Activated CD4-positive, alpha-beta T cell treated with anti-CD3 and anti-CD28 coated beads for 24 hours (primary cell): ENCODE measurements at regions not wholly inside any gene's neighbourhood (a gene's known extent, or its start where the extent isn't known, plus 50 kb on each side); places are given as distances from the start of the nearest gene placed in this dataset.

Experiments
- DNase-seq, 2 donors: peaks; one replicate each; pipeline ENCODE4 v3.0.0-alpha.2; 2020; ENCODE audit warnings: low read depth in 2 of 2

DNA sequence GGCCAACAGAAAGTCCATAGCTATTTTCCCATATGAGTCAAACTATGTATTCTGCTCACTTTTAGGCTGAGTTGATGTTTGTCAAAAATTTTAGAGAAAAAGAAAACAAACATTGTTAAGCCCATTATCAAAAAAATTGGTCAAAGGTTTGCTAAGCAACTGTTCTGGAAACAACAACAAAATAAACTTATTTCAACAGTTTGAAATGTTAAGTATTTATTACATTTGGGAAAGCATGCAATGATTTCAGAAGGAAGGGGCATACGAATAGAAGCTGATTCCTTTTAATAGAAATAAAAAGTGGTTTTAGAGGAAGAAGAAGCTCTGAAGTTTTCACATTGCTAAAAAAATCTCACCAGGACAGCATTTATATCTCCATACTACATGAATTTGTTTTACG lies 1837.5 kb upstream of the CELF4 start:
- no peak for DNase-seq

DNA sequence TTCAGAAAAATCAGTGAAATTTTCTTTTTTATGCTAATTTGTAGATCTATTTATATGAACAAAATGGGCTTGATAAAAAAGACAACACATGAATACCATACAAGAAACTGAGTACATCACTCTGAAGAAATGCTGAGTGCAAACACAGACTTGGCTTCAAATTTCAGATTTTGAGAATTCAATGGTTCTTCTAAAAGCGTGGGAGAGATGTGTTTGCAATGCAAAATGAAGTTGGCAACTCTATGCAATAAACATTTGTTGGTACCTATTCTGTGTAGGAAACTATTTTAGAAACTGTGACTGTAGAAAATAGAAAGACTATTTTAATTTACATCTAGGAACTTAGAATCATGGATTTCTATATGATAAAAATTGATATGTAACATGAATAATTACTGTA lies 1834.1 kb upstream of the CELF4 start:
- DNase-seq: no peak

DNA sequence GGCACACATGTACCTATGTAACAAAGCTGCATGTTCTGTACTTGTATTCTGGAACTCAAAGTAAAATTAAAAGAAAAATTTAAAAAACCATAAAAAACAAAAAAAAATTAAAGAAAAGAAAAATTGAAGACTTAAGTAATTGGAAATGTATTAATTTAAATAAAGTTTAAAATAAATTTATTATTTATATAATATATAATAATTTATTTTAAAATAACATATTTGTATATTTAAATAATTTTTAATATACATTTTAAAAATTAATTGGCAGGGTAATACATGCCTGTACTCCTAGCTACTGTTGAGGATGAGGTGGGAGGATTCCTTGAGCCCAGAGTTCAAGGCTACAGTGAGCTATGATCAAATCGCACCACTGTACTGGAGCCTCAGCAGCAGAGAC lies 1830.6 kb upstream of the CELF4 start:
- no peak for DNase-seq

DNA sequence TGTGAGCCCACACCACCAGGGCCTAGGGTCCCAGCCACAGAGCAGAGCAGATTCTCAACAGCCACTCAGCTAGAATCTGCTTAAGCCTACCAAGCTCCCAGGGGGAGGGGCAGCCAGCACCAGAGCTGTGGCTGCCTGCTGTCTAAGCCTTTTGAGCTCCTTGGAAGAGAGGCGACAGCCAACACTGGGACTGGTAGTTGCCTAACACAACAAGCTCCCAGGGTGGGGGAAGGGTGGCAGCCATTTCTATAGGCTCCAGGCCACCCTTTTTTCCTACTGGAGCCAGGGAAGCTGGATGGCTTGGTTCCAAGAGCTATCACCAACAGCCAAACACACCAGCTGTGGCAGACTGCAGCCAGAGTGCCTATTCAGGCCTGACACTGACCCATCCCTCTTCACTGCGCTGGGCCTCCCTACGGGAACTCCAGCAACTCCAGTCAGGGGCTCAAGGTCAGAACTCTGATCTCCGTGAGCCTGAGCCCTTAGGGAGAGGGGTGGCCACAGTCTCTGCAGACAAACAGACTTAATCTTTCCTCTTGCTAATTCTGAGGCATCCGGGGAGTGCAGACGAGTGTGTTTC lies 1824.3 kb upstream of the CELF4 start:
- DNase-seq: no peak

DNA sequence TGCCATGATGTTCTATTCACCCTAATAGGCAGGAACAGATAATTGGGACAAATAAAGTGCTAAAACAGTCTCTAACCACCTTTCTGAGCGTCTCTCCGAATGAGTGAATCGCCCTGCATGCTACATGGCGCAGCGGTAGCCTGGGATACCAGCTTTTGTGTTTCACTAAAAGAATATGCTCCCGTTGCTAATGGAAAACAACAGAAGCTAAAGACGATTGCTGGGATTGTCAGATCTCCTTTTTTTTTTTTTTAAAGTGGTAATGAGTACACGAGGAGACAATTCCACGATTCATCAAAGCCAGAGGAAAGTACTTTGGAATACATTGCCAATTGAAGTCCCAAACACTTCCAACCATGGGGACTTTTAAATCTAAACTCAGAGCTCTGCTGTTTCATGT lies 1815.3 kb upstream of the CELF4 start:
- DNase-seq: no peak

DNA sequence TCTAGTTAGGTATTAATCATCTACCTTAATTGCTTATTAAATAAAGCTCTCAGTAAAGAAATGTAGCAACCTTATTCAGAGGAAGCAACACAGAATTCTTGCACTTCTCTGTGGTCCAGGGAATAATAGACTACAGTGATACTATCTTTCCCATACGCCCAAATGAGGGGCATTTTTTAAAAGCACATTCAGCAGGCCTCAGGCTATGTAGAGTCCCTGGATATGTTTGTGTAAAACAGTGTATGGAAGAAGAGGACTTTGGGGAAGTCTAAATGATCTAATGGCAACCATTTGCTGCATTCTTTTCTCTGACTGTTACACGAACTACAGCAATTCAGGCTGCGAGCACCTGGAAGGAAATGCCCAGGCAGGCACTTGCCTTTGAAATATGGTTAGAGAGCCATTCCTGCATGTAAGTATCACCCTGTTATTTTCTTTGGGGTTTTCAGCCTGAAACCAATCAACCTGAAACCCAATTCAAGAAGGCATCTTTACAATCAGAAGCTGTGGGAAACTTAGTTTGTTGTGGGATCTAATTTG lies 1814.7 kb upstream of the CELF4 start:
- DNase-seq: no peak

DNA sequence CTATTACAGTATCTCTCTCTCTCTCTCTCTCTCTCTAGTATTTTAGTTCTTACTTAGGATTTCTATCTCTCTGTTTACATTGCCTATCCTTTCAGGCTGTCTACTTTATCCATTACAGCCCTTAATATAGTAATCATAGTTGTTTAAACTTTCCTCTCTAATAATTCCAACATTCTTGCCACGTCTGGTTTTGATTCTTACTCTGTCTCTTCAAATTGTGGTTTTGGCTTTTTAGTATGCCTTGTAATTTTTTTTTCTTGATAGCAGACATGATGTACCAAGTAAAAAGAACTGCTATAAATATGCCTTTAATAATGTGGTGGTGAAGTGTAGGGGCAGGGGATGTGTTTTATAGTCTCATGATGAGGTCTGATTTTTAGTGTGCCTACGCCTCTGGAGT lies 1809.5 kb upstream of the CELF4 start:
- DNase-seq: no peak

DNA sequence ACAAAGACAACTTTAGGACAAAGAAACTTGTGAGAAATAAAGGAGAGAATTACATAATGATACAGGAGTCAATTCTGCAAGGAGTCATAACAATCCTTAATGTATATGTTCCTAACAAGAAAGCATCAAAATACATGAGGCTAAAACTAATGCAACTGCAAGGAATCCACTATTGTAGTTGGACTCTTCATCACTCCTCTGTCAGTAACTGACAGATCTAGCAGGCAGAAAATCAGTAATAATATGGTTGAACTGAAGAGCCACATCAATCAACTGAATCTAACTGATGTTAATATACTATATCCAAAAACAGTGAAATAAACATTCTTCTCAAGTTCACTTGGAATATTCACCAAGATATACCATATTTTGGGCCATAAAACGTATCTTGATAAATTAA lies 1806.4 kb upstream of the CELF4 start:
- DNase-seq: no peak

DNA sequence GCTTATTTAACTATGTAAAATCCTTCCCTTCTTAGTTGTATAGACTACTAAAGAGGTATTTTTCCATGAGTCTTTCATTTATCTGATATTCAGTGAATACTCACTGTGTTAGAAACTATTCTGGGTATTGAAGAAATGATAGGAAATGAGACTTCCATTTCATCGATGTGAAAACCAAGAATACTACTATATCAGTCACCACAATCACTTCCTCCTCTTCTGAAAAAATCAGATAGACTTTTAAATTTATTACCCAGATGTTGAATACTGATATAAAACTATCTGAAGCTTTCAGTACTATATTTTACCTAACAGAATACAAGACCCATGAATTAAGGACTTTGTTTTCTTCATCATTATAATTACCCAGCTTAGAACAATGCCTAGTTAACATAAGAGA lies 1801.1 kb upstream of the CELF4 start:
- DNase-seq: no peak

DNA sequence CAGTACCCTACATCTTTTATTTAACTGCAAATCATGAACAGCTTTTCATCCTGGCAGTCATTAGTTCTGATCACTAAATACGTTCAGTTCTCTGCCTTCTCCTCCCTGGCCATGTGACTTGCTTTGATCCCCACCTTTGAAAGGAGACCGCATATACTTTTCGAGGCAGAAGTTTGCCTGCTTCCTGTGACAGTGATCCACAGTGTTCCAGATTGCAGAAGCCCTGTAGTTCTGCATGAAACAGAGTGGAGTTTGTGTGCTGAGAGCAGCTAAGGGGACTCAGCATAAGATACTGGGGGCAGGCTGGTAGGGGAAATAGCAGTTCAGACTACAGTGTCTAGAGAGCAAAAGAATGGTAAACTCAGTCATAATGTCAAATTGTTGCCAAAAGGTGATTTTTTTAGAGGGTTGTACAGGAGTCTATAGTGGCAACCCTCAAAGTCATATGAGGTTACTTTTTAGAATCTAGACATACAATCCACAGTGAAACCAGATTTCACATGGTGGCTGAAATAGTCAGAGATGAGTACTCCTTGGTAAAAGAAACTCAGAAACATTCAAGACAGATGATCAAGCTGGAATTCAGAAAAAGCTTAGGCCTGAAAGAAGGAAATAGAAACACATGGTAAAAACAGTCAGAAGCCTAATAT lies 1800.4 kb upstream of the CELF4 start:
- DNase-seq: no peak

DNA sequence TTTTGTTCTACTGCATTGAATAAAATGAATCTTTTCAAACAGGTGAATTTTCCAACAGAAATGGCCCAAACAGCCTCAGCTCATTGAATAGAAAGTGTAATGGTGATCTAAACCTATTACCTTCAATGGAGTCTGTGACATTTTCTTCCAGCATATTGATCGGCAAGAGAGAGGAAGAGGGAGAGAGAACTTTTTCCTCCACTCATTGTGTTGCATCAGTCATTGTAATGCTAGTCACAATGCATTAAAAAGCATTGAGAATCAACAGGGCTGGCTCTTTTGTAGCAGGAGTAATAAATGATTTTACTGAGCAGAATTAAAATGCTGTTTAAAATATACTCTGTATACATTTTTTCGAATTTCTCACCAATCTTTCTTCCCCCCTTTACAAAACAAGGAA lies 1794.5 kb upstream of the CELF4 start:
- DNase-seq: no peak

DNA sequence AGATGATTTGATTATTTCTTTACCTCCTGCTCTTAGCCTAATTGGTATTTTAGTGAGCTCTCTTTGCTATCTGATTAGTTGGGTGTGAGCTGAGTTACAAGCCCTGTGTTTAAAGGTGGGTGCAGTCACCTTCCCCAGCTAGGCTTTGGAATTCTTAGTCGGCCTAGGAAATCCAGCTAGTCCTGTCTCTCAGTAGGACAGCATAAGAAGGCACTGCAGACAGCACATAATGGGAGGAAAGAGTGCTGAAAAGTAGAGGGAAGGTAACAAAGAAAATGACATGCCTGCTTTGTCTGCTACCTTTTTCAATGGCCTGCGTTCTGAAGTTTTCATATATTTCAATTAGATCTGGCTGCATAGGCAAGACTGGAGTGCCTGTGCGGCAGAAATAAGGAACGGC lies 1794.0 kb upstream of the CELF4 start:
- DNase-seq: no peak

DNA sequence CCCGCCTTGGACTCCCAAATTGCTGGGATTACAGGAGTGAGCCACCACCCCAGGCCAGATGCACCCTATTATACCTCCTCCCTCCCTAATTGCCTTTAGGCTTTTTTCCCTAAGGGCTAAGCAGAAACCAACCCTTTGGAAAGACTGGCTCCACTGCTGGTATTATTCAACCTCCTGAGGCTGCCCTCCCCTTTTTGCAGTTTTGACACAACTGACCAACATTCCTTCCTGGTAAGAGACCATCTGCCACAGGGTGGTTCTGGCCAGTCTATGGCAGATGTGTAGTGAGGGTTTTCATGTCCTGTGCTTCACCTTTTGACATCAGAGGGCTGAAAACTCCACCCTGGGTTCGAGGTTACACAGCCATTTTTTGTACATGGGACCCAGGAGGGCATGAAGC lies 1785.3 kb upstream of the CELF4 start:
- no peak for DNase-seq

DNA sequence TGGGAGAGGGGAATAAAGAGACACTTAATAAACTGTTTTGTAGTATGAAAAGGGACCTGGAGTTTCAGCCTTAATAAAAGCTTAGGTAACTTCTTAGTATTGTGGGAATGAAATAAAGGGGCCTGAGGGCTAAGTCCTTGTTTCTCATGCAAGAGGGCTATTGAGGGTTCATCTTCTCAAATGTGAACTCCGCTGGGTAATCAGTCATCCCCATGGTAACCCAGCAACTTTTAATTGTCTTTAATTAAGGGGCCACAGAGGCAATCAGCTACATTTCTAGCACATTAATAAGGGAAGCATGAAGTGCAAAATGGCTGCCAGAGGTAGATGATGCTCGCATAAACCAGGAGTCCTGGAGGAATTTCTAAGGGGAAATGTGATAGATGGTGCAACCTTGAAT lies 1784.2 kb upstream of the CELF4 start:
- no peak for DNase-seq

DNA sequence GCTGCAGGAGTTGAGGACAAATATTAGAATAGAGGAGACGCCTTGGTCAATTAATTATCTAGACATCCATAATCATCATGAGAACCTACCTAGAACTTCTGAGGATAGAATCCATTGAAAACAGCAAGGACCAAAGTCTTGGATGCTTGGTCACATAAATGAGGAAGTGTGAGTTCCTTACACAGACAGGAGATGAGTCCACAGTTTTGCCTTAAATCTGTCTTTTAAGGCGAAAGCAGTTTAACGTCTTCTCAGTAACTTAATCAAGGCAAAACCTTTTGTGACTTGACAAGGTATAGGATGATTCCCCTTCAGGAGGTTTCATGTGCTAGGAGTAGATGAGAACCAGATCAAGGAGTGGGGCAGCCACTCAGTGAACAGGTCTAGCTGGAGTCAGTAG lies 1783.2 kb upstream of the CELF4 start:
- DNase-seq: no peak

DNA sequence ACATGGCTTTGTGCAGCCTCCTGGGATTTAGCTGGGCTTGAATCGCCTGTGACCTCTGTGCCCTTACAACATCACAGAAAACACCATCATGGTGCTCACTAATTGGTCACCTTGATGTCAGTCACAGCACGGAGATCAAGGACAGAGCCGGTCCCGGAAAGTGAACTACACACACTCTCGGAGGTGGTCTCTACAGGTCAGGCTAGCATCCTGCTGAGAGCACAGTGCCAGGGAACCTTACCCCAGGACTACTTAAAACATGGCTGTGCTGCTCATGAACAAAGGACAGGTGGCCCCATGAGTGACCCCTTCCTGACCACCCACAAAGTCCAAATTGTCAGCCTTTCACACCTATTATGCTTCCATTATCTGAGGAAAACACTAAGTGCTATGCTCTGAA lies 1782.1 kb upstream of the CELF4 start:
- DNase-seq: no peak

DNA sequence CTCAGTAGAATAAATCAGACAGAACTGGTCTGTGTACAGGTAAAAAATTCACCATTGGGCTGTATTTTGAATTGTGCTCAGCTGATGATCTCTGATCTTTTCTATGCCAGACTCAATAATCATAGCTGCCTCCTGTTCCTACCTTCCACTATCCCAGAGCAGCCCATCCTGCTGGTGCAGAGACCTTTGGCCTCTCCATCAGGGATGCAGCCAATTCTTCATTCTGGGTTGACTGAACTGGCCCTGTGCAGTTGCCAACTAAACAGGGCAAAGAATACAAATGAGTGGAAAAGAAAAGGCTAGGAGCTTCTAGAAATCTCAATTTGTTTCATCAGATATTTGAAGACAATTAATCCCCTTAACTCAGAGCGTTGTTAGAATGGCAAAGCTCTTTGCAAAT lies 1781.3 kb upstream of the CELF4 start:
- no peak for DNase-seq

DNA sequence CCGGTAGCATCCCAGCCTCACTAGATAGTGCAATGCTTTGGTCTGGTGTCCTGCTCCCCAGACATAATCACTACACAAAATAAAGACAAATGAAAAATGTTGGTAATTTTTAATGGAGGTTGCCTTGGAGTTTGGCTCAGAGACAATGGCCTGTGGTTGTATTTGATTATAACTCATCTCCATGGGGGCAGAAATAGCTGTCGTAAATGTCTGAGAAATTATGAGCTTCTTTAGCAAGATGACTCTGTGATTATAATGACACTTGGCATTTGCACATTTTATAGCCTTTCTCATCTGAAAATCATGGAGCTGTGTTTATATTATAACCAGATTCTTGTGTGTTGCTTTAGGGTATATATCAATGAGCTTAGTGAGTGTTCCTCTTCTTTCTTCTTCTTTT lies 1779.7 kb upstream of the CELF4 start:
- no peak for DNase-seq

DNA sequence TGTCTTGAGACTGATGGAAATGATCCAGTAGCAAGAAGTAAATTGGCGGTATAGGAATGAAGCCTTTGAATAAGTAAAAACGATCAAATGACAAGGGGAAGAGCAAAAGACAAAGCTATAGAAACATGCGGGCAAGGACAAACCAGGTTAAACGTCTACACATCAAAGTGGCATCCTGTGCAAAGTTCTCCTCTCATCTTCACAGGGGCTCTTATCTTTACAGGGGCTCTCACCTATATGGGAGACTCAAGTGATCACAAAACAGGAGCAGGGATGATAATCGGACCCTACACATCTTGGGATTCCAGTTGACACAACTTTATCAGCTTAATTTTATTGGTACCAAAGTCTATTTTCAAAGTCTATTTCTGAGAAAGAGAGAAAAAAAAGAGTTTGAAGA lies 1778.9 kb upstream of the CELF4 start:
- DNase-seq: no peak

DNA sequence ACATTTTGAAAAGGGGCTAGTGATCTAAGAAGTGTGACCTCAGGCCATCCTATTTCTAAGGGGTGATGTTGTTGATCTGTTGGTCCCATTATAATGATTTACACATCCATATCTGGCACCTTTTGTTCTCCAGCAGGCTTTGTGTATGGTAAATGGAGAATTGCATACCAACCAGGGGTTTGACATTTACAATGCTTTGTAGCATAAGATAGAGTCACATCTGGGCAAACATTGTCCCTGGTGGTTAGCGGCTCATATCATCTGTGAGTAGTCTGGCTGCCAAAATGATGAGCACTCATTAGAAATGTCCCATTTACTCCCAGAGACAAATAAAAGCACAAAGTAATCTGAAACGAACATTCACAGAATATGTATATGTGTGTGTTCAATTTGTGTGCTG lies 1775.5 kb upstream of the CELF4 start:
- DNase-seq: no peak

DNA sequence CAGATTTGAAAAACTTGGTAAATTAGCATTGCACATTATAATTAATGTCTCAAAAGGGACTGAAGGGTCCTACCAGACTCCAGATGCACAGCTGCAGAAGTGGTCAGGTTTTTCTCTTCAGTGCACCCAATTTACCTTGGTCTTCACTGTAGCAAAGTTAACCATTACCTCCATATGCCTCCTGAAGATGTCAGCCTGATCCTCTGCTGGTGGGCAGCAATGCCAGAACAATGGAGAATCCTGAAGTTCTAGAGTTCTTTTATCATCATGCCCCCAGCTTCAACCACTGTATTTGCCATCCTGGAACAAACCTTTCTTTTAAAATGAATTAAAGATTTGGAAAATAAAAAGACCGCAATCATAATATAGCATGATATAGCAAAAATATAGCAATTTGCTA lies 1774.8 kb upstream of the CELF4 start:
- DNase-seq: no peak

DNA sequence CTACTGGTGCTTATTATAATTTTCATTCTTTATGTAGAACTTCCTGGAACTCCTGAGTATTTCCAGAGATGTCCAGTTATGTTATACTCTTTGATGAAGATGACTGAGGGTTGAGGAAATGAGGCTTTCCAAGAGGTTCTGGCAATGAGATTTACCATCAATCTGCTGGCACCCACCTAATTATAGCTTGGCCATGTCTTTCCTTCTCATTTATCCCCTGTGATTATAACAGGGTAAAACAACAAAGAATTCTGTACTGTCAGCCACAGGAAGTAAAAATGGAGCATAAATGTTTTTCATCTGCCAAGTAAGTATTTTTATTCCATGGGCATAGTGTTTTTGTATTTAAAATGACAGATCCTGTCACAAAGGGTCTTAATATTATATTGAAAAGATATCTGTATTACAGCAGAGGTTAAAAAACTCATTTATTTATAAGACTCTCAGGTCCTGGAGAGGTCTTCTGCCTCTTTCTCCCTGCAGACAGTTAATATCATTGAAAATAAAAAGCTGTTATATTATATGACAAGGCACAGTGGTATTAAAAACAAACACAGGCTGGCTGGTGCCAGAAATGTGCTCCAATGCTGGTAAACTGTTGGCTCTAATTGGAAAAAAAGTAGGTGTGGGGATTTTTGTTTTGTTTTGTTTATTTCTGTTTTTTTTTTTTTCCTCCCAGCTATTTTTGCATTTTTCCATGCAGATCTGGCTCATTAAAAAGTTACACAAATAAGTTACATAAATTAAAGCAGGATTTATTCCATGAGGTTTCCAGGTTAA lies 1764.1 kb upstream of the CELF4 start:
- DNase-seq: no peak

DNA sequence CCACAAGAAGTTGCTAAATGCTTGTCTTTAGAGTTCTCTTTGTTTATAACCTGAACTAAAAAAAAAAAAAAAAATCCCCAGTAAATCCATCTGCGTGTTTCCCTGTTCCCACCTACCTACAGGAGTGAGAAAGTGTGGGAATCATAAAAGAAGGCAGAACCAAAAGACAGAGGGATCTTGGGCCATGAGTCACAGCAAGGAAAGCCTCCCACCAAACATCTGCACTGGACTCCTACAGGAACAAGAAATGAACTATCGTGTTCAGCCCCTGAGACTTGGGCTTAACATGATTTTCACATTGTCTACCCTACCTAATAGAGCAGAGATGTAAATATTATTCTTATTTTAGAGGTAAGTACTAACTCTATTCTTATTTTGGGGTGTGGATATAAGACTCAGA lies 1761.2 kb upstream of the CELF4 start:
- no peak for DNase-seq
